ENCODE measurements at regions not wholly inside any gene's neighbourhood (a gene's known extent, or its start where the extent isn't known, plus 50 kb on each side); places are given as distances from the start of the nearest gene placed in this dataset.

GRCh38 chr4:157775971-157776370 lies 396.9 kb downstream of the GASK1B start:
- H2AFZ ChIP-seq (ENCODE audit: low read depth, low read length): no peak overlapping the region
- H3K4me3 ChIP-seq (ENCODE audit: low read length): no peak overlapping the region
- no peaks in the 10 kb centered on the region for H3K79me2 ChIP-seq (ENCODE audit: low read length)
- H3K27ac ChIP-seq (ENCODE audit: low read length): no peak overlapping the region
- H3K9me3 ChIP-seq (ENCODE audit: insufficient read depth, low read length): no peaks in the 10 kb centered on the region
- no peaks in the 10 kb centered on the region for H3K4me1 ChIP-seq (ENCODE audit: low read length)
- no peak overlapping the region for H3K9ac ChIP-seq (ENCODE audit: low read length)
- no peak for TF ChIP-seq EZH2phosphoT487 (IDR thresholded peaks at IDR 0.05; ENCODE audit: low read depth)
- TF ChIP-seq CTCF (IDR thresholded peaks at IDR 0.05; ENCODE audit: low read depth, low read length): no peak
- H3K27me3 ChIP-seq (ENCODE audit: low read depth, low read length): no peaks in the 10 kb centered on the region
- H3K36me3 ChIP-seq (replicated peaks; ENCODE audit: low read depth, low read length): no peaks in the 10 kb centered on the region
- no peak overlapping the region for H3K4me2 ChIP-seq (ENCODE audit: low read length)
- H4K20me1 ChIP-seq (ENCODE audit: insufficient read depth, low read length): no peaks in the 10 kb centered on the region

GRCh38 chr4:157772907-157773306 lies 399.9 kb downstream of the GASK1B start:
- no peak for TF ChIP-seq EZH2phosphoT487 (IDR thresholded peaks at IDR 0.05; ENCODE audit: low read depth)
- TF ChIP-seq CTCF (IDR thresholded peaks at IDR 0.05; ENCODE audit: low read depth, low read length): no peak

DNA sequence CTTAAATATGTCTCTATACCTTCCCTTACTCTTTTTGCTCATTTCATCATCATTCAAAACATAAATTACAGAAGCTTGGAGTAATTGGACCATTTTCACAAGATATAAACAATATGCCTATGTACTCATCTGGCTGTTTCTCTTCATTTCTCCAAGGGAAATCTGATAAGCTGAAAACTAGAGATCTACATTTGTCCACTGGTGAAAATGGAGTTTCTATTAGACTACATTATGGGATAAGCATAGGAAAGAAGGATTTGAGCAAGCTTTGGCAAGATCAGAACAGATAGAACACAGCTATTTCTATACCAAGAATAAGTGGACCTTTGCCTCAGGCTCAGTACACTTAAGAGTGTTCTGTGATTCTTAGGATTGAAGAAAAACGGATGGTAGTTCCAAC lies 404.4 kb downstream of the GASK1B start:
- Histone ChIP-seq H3K79me2 (ENCODE audit: low read length) (no peaks in the 10 kb centered on the region), H3K4me2 (ENCODE audit: low read length) (no peak overlapping the region), H3K36me3 (replicated peaks; ENCODE audit: low read depth, low read length) (no peaks in the 10 kb centered on the region), H3K4me3 (ENCODE audit: low read length) (no peak overlapping the region), H3K9ac (ENCODE audit: low read length) (no peak overlapping the region), H3K9me3 (ENCODE audit: insufficient read depth, low read length) (no peaks in the 10 kb centered on the region), H3K27ac (ENCODE audit: low read length) (no peak overlapping the region), H3K27me3 (ENCODE audit: low read depth, low read length) (no peaks in the 10 kb centered on the region), H2AFZ (ENCODE audit: low read depth, low read length) (no peak overlapping the region), H3K4me1 (ENCODE audit: low read length) (no peaks in the 10 kb centered on the region), H4K20me1 (ENCODE audit: insufficient read depth, low read length) (no peaks in the 10 kb centered on the region)
- no peak for TF ChIP-seq EZH2phosphoT487 (IDR thresholded peaks at IDR 0.05; ENCODE audit: low read depth)
- TF ChIP-seq CTCF (IDR thresholded peaks at IDR 0.05; ENCODE audit: low read depth, low read length): no peak

More at GRCh38 chr4:157772907-157773306, 399.9 kb downstream of the GASK1B start:
- H3K27ac ChIP-seq (ENCODE audit: low read length): no peak overlapping the region
- no peaks in the 10 kb centered on the region for H4K20me1 ChIP-seq (ENCODE audit: insufficient read depth, low read length)
- no peak overlapping the region for H2AFZ ChIP-seq (ENCODE audit: low read depth, low read length)
- H3K79me2 ChIP-seq (ENCODE audit: low read length): no peaks in the 10 kb centered on the region
- H3K27me3 ChIP-seq (ENCODE audit: low read depth, low read length): no peaks in the 10 kb centered on the region
- H3K9ac ChIP-seq (ENCODE audit: low read length): no peak overlapping the region
- no peaks in the 10 kb centered on the region for H3K4me1 ChIP-seq (ENCODE audit: low read length)
- H3K4me2 ChIP-seq (ENCODE audit: low read length): no peak overlapping the region
- no peak overlapping the region for H3K4me3 ChIP-seq (ENCODE audit: low read length)
- no peaks in the 10 kb centered on the region for H3K9me3 ChIP-seq (ENCODE audit: insufficient read depth, low read length)
- no peaks in the 10 kb centered on the region for H3K36me3 ChIP-seq (replicated peaks; ENCODE audit: low read depth, low read length)

GRCh38 chr4:157763490-157763889 lies 409.3 kb downstream of the GASK1B start:
- Histone ChIP-seq H3K36me3 (replicated peaks; ENCODE audit: low read depth, low read length) (no peaks in the 10 kb centered on the region), H3K27ac (ENCODE audit: low read length) (no peak overlapping the region), H3K4me3 (ENCODE audit: low read length) (no peak overlapping the region), H3K4me1 (ENCODE audit: low read length) (no peaks in the 10 kb centered on the region), H3K4me2 (ENCODE audit: low read length) (no peak overlapping the region), H3K9me3 (ENCODE audit: insufficient read depth, low read length) (no peaks in the 10 kb centered on the region), H4K20me1 (ENCODE audit: insufficient read depth, low read length) (no peaks in the 10 kb centered on the region), H3K9ac (ENCODE audit: low read length) (no peak overlapping the region), H2AFZ (ENCODE audit: low read depth, low read length) (0 out of 2 replicates have a peak overlapping the region, but pooled peaks have one; percentile 5), H3K27me3 (ENCODE audit: low read depth, low read length) (no peaks in the 10 kb centered on the region), H3K79me2 (ENCODE audit: low read length) (no peaks in the 10 kb centered on the region)
- TF ChIP-seq EZH2phosphoT487 (IDR thresholded peaks at IDR 0.05; ENCODE audit: low read depth) (no peak), CTCF (IDR thresholded peaks at IDR 0.05; ENCODE audit: low read depth, low read length) (no peak)
